ENCODE measurements at regions not wholly inside any gene's neighbourhood (a gene's known extent, or its start where the extent isn't known, plus 50 kb on each side); places are given as distances from the start of the nearest gene placed in this dataset.

DNA sequence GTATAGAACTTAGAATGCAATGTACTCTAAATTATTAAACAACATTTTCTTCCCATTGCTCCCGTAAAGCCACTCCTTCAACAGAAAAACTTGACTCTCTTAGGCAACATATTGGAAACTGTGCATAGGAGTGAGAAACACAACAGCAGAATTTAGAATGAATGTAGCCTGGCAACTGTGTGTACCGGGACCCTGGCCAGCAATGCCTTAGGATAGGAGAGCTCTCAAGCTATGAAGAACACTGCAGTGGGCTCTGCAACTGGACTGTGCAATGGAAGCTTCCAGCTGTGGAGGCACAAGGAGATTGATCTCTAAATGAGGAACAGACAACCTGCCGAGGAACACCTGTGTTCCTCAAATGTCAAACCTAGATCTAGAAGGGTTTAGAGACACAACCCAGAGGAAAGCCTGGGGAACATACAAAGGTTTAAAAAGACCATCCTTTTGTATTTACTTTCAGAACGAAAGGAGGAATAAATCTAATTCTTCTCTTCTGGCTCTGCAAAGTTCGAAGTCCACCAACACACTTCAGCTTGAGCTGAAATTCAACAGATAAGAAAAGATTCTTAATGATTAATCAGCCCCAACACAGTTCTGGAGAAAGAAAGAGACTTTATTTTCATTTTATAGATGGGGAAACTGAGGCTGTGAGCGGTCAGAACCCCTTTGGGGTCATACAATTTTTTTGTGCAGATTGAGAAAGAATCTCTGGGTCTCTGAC, 51.5 kb upstream of the ARL15 start:
- Mint-ChIP-seq H3K4me3 (no peak overlapping the region), H3K4me1 (peaks cover 4% of the 10 kb centered on the region), H3K9me3 (ENCODE audit: insufficient read depth) (no peaks in the 10 kb centered on the region), H3K27me3 (peaks cover 10% of the 10 kb centered on the region), H3K27ac (no peak overlapping the region)
- Histone ChIP-seq H3K27me3 (replicated peaks in 1 of 4; ENCODE audit: control extremely low read depth in 1 of 4, control insufficient read depth in 3 of 4, insufficient read depth in 4 of 4, low read length in 3 of 4) (peaks cover 0 to 12% (median 1%) of the 10 kb centered on the region in 4 experiments), H3K9me3 (ENCODE audit: control extremely low read depth in 1 of 3, control insufficient read depth in 2 of 3, insufficient read depth in 1 of 3, low read length in 2 of 3) (no peaks in the 10 kb centered on the region), H3K27ac (ENCODE audit: low read length in 2 of 2) (no peak overlapping the region), H3K9ac (ENCODE audit: low read length) (no peak overlapping the region), H3K79me2 (ENCODE audit: control insufficient read depth, insufficient read depth, low read length) (no peaks in the 10 kb centered on the region), H3K4me1 (ENCODE audit: control insufficient read depth in 2 of 2, insufficient read depth in 2 of 2, low read length in 2 of 2) (peaks cover 0 to 6% of the 10 kb centered on the region in 2 donors), H2AFZ (ENCODE audit: insufficient read depth, low read depth, low read length, poor library complexity, severe bottlenecking) (no peak overlapping the region), H3K4me3 (ENCODE audit: control extremely low read depth in 1 of 5, extremely low read depth in 1 of 5, insufficient read depth in 1 of 5, low read depth in 2 of 5, low read length in 4 of 5) (no peak overlapping the region), H3K36me3 (replicated peaks in 1 of 2; ENCODE audit: control extremely low read depth in 1 of 2, control insufficient read depth in 1 of 2, extremely low read depth in 1 of 2, insufficient read depth in 2 of 2, low read length in 1 of 2) (no peaks in the 10 kb centered on the region), H4K20me1 (ENCODE audit: control insufficient read depth, insufficient read depth, low read length, poor library complexity, severe bottlenecking) (no peaks in the 10 kb centered on the region), H3K4me2 (replicated peaks; ENCODE audit: low read depth, low read length, poor library complexity, severe bottlenecking) (no peak overlapping the region)
- ATAC-seq (ENCODE audit: low read depth): no peak
- POLR2A ChIA-PET: no interaction called here
- TF ChIP-seq EZH2 (IDR thresholded peaks at IDR 0.05; ENCODE audit: borderline replicate concordance, insufficient read depth, low read depth, low read length, poor library complexity, severe bottlenecking): no peak
- TF ChIP-seq, protein P1, sequence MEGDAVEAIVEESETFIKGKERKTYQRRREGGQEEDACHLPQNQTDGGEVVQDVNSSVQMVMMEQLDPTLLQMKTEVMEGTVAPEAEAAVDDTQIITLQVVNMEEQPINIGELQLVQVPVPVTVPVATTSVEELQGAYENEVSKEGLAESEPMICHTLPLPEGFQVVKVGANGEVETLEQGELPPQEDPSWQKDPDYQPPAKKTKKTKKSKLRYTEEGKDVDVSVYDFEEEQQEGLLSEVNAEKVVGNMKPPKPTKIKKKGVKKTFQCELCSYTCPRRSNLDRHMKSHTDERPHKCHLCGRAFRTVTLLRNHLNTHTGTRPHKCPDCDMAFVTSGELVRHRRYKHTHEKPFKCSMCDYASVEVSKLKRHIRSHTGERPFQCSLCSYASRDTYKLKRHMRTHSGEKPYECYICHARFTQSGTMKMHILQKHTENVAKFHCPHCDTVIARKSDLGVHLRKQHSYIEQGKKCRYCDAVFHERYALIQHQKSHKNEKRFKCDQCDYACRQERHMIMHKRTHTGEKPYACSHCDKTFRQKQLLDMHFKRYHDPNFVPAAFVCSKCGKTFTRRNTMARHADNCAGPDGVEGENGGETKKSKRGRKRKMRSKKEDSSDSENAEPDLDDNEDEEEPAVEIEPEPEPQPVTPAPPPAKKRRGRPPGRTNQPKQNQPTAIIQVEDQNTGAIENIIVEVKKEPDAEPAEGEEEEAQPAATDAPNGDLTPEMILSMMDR (IDR thresholded peaks at IDR 0.05): no peak
- CTCF ChIA-PET: no interaction called here
- DNase-seq: no peak
- WGBS (ENCODE audit: insufficient coverage): 72% methylated on average over 2 of the region's 6 CpGs
- intact Hi-C loops (cut with micrococcal nuclease): no loop called here

DNA sequence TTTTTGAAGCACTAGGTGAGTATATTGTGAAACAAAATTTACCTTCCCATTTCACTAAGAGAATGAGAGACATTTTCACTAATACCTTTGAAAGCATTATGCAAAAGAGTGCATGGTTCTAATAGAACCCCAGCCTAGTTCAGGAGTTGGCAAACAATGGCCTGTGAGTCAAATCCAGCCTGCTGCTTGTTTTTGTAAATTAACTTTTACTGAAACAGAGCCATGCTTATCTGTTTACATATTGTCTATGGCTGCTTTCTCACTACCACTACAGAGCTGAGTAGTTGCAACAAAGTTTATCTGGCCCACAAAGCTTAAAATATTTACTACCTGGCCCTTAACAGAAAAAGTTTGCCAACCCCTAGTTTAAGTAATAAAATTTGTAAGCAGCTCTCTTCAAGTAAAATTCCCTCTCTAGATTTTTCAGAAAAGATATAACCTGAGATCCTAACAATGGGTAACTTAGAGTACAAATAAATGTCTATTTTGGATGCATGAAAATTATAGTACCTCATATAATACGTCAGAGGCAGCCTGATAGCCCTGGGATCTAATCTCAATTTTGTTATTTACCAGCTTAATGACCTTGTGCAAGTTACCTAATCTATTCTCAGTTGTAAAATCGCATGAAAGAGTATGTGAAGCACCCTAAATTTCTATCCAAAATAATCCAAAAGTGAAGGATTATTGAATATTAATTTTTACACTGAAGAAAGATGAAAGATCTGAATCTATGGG, 50.7 kb upstream of the ARL15 start:
- Histone ChIP-seq H3K79me2 (ENCODE audit: control insufficient read depth, insufficient read depth, low read length) (no peaks in the 10 kb centered on the region), H4K20me1 (ENCODE audit: control insufficient read depth, insufficient read depth, low read length, poor library complexity, severe bottlenecking) (no peaks in the 10 kb centered on the region), H3K27me3 (replicated peaks in 1 of 4; ENCODE audit: control extremely low read depth in 1 of 4, control insufficient read depth in 3 of 4, insufficient read depth in 4 of 4, low read length in 3 of 4) (peaks cover 0 to 12% (median 1%) of the 10 kb centered on the region in 4 experiments), H3K36me3 (replicated peaks in 1 of 2; ENCODE audit: control extremely low read depth in 1 of 2, control insufficient read depth in 1 of 2, extremely low read depth in 1 of 2, insufficient read depth in 2 of 2, low read length in 1 of 2) (no peaks in the 10 kb centered on the region), H3K9ac (ENCODE audit: low read length) (no peak overlapping the region), H3K9me3 (ENCODE audit: control extremely low read depth in 1 of 3, control insufficient read depth in 2 of 3, insufficient read depth in 1 of 3, low read length in 2 of 3) (no peaks in the 10 kb centered on the region), H2AFZ (ENCODE audit: insufficient read depth, low read depth, low read length, poor library complexity, severe bottlenecking) (no peak overlapping the region), H3K4me1 (ENCODE audit: control insufficient read depth in 2 of 2, insufficient read depth in 2 of 2, low read length in 2 of 2) (peaks cover 0 to 6% of the 10 kb centered on the region in 2 donors), H3K4me2 (replicated peaks; ENCODE audit: low read depth, low read length, poor library complexity, severe bottlenecking) (no peak overlapping the region), H3K4me3 (ENCODE audit: control extremely low read depth in 1 of 5, extremely low read depth in 1 of 5, insufficient read depth in 1 of 5, low read depth in 2 of 5, low read length in 4 of 5) (no peak overlapping the region), H3K27ac (ENCODE audit: low read length in 2 of 2) (no peak overlapping the region)
- peaks cover 4% of the 10 kb centered on the region for H3K4me1 Mint-ChIP-seq
- H3K9me3 Mint-ChIP-seq (ENCODE audit: insufficient read depth): no peaks in the 10 kb centered on the region
- H3K27me3 Mint-ChIP-seq: peaks cover 12% of the 10 kb centered on the region
- ChIA-PET POLR2A (no interaction called here), CTCF (interaction anchor here (0.8 kb wide), 1 partner anchor 80 kb away, joined by 3 read pairs; no protein-coding TSS in a partner anchor)
- no CpG with 5 or more reads among the region's 2 CpGs for WGBS (ENCODE audit: insufficient coverage)
- no peak overlapping the region for H3K27ac Mint-ChIP-seq
- TF ChIP-seq, protein P1 (IDR thresholded peaks at IDR 0.05): no peak
- TF ChIP-seq EZH2 (IDR thresholded peaks at IDR 0.05; ENCODE audit: borderline replicate concordance, insufficient read depth, low read depth, low read length, poor library complexity, severe bottlenecking): no peak
- DNase-seq: no peak
- ATAC-seq (ENCODE audit: low read depth): no peak
- intact Hi-C loops (cut with micrococcal nuclease): no loop called here
- H3K4me3 Mint-ChIP-seq: no peak overlapping the region
